WI38 (cell line): ENCODE measurements at regions not wholly inside any gene's neighbourhood (a gene's known extent, or its start where the extent isn't known, plus 50 kb on each side); places are given as distances from the start of the nearest gene placed in this dataset.

Source experiments
- H3K4me3 ChIP-seq: 2 replicates; pipeline ENCODE4 v1.5.1; 2011; ENCODE audit warnings: low read depth, mild to moderate bottlenecking, control low read depth, low read length
- TF ChIP-seq, protein P1 (sequence below): IDR thresholded peaks from 2 replicates; pipeline ENCODE4 v1.5.1; 2012; ENCODE audit warnings: low read depth, mild to moderate bottlenecking, control low read depth, low read length

- TF ChIP-seq, protein P1, sequence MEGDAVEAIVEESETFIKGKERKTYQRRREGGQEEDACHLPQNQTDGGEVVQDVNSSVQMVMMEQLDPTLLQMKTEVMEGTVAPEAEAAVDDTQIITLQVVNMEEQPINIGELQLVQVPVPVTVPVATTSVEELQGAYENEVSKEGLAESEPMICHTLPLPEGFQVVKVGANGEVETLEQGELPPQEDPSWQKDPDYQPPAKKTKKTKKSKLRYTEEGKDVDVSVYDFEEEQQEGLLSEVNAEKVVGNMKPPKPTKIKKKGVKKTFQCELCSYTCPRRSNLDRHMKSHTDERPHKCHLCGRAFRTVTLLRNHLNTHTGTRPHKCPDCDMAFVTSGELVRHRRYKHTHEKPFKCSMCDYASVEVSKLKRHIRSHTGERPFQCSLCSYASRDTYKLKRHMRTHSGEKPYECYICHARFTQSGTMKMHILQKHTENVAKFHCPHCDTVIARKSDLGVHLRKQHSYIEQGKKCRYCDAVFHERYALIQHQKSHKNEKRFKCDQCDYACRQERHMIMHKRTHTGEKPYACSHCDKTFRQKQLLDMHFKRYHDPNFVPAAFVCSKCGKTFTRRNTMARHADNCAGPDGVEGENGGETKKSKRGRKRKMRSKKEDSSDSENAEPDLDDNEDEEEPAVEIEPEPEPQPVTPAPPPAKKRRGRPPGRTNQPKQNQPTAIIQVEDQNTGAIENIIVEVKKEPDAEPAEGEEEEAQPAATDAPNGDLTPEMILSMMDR, result no peak
Measured at GRCh38 chr14:22152903-22153302, 436.1 kb downstream of the DAD1 start.

DNA sequence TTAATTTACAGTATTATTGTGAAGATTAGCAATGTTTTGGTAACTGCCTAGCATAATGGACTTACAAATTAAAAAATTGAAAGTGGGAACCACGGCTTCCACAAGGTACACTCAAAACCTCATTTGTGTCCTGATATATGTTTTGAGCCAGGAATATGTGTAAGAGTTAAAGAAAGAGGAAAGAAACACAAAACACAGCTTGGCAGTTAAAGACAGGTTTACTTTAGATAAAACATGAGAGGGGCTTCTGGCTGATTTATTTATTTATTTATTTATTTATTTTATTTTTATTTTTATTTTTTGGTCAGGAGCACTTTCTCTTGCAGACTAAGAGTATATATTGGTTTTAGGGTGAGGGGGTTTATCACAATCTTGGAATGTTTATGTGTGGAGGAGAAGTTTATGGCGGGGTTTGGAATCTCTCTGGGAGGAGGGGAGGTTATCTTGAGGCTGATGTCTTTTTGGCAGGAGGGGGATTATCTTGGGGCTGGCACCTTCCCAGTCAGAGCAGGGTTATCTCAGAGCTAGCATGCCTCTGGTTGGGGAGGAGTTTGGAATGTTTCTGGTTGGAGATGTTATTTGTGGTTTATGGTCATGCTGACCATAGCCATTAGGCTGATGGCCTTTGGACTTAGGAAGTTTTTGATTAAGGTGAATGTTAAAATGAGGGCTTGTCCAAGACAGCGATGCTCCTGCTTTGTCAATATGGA, 436.7 kb downstream of the DAD1 start:
- TF ChIP-seq, protein P1, result no peak
- H3K4me3 ChIP-seq, result no peak overlapping the region

More at GRCh38 chr14:22152903-22153302, 436.1 kb downstream of the DAD1 start:
- H3K4me3 ChIP-seq, result no peak overlapping the region

DNA sequence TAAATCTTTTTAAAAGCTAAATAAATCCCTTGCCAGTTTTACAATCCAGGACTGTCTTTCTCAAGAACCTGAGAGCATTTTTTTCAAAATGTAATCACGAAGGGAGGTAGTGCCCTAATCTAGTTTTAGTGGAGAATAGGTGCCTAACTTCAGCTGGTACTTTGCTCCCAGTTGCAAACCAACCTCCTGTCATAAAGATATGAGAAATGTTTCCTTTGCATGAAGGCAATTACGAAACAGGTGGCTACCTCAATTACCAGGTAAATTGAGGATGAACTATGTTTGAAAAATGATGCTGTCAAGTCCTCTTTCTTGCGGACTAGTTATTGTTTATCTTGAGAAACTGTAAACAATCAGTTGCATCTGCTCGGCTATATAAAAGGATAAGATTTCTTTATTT, 437.9 kb downstream of the DAD1 start:
- TF ChIP-seq, protein P1, result no peak
- no peak overlapping the region for H3K4me3 ChIP-seq

- H3K4me3 ChIP-seq, result no peak overlapping the region
- TF ChIP-seq, protein P1, result no peak
Measured at GRCh38 chr14:22149058-22149457, 440.0 kb downstream of the DAD1 start.

DNA sequence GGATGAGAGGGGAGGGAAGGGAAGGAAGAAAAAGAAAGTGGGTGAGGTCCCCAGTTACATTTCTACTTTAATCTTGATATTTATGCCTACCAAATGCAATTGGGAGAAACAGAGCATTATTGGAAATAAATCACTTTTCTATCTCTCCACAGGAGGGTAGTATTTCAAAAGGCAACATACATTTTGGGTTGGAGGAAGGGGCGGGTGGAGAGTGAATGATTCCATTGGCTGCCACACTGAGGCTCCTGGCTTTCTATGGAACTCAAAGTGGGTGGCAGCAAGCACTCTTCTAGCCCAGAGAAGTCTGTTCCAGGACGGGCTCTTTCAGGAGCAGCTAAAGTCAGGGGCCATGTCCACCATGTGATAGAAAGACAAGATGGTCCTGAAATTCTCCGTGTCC, 441.3 kb downstream of the DAD1 start:
- no peak overlapping the region for H3K4me3 ChIP-seq
- TF ChIP-seq, protein P1, result no peak

GRCh38 chr14:22143363-22143762, 445.7 kb downstream of the DAD1 start:
- TF ChIP-seq, protein P1, result no peak
- no peak overlapping the region for H3K4me3 ChIP-seq

DNA sequence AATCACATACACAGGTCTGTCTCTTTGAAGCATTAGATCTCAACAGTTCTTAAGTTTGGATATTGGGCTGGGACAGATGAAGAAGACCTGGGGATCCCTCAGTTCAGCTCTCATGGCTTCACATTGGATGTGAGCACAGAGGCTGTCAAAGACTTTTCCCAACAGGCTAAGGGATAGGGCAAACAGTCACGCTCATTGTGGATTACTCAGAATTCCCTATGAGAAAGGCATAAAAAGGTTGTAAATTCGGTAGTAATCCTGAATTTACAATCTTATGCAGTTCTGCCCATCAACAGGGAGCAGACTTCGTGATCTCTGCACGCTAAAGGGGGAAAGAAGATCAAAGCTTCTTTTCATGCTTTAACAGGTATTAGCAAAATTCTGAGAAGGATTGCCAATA, 448.4 kb downstream of the DAD1 start:
- H3K4me3 ChIP-seq, result no peak overlapping the region
- TF ChIP-seq, protein P1, result no peak
